ENCODE measurements at regions not wholly inside any gene's neighbourhood (a gene's known extent, or its start where the extent isn't known, plus 50 kb on each side); places are given as distances from the start of the nearest gene placed in this dataset.

GRCh38 chr3:180284331-180285110 lies 247.8 kb upstream of the PEX5L start:
- peak in 1 of 3 donors; percentile 21 for DNase-seq

DNA sequence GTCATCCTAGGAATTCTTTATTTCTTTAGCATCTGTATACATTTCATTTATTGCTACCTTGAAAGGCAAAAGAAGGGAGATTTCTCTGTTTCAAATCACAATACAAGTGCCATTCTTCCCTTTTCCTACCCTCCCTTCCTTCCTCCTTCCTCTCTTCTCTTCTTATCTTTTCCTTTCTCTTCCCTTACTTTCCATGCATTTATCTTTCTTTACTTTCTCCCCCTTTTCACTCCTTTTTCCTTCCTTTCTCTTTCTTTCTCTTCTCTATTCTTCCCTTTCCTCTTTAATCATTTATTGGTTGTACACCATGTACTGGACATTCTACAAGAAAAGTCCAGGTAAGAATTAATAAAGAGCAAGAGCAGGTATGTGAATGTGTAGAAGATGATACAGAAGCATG lies 251.0 kb upstream of the PEX5L start:
- DNase-seq: no peak

- no peak for DNase-seq
Observed at GRCh38 chr3:180288816-180289215, 252.1 kb upstream of the PEX5L start.

DNA sequence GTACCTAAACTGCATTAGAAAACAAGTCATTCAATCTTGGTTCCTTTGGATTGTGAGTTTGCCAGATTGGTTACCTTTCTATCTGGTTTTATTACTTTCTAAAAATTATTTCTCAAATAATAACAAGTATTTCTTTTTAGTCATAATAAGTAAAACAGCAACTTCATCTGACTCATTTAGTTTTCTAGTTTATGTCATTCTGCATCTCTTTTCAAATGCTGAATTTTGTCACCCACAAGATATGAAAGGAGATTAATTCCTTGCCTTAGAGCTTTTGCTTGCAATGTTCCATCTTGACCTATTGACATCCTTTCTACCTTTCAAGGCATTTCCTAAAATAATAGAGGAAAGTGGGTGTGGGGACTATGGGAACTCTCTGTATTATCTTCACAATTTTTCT lies 253.6 kb upstream of the PEX5L start:
- no peak for DNase-seq

DNA sequence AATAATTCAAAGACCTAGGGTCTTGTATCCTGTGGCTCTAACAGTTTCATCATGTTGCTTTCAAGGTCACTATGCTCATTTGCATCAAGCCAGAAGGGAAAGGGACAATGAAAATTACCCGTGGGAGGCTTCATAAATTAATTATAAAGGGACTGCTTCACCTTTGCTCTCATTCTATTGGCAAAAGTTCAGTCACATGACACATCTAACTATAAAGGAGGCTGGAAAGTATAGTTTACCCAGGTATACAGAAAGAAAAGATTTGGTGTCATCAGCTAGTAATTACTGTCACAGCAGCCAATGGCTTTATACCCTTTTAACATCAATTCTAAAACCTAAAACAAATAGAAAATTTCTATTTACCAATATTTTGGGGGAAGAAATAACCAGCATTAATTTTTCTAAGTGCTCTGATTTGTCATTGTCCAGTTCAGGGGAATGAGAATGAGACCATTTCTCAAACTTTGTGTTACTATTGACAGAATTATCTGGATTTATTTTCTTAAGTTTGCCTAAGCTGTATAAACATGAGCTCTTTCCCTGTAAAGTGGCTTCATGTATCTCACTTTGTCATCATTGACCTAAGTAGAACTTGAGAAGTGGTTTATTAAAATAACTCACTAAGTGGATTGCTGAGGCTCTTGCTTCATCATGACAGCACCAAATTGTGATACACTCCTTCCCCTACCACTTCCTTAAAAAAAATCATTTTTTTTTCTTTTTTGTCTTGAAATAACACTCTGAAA lies 257.7 kb upstream of the PEX5L start:
- DNase-seq: no peak

DNA sequence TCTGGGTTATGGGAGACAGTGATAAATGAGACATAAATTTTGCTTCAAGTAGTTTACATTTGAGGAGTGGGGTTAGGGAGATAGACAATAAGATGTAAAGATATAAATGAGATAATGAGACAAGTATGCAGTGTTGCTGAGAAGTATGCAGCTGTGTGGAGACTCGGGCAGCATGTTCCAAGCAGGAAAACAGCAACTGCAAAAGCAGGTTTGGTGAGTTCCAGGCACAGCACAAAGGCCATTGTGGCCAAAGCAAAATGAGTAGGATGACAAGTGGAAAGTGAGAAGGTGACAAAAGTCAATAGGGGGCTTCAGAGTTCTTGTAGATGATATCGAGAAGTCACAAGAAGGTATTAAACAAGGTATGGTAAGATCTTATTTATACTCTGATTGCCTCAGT lies 259.1 kb upstream of the PEX5L start:
- DNase-seq: no peak

DNA sequence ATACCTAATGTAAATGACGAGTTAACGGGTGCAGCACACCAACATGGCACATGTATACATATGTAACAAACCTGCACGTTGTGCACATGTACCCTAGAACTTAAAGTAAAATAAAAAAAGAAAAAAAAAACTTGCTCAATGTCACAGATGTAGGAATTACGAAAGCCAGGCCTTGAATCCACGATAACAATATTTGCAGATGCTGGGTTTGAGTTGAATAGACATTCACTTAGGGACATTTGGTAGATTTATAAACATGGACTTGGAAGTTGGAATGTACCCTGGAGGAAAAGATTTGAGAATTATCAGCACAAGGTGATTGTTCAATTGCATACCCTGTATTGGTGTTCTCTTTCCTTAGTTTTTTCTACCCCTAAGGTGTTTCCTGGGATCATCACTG lies 260.2 kb upstream of the PEX5L start:
- DNase-seq: no peak

- no peak for DNase-seq
Observed at GRCh38 chr3:180306155-180306554, 269.4 kb upstream of the PEX5L start.

- DNase-seq: peak in 2 of 3 donors; percentile 3 to 13
Observed at GRCh38 chr3:180306691-180307090, 270.0 kb upstream of the PEX5L start.

GRCh38 chr3:180311242-180311641 lies 274.5 kb upstream of the PEX5L start:
- no peak for DNase-seq

DNA sequence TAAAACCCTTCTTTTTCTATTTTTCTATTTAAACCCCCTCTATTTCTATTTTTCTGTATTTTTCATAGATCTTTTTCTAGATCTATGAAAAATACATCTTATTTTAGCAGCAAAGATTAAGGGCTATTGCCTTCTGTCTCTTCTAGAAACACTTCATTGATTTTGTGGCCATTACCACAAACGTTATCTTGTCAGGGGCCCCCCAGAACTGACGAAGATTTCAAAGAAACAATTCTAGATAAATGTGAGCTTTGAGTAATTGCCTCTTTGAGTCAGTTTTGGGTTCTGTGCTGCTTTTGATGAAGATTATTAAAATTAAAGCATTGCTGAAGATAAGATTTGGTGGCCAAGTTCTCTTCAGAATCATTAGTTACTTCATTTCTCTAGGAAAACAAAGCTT lies 279.6 kb upstream of the PEX5L start:
- no peak for DNase-seq

- DNase-seq: peak in 1 of 3 donors; percentile 1
Observed at GRCh38 chr3:180319461-180319860, 282.5 kb upstream of the TTC14 start.

DNA sequence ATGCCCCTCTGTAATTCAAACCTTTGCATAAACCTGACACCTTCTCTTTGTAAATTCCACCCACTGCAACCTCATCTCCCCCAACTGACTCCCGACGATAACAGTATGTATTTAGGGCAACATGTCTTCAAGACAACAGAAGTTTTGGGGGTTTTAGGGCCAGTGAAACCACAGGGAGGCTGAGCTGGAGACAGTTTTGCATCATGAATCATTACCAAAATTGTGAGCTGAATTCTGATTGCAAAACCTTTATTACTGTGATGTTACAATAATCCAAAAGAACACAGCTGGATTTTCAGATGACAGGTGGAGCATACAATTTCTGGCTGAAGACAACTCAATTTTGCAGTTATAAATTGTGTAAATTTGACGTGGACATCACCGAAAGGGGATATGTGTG lies 281.3 kb upstream of the TTC14 start:
- DNase-seq: no peak

- no peak for DNase-seq
Observed at GRCh38 chr3:180321534-180321933, 280.4 kb upstream of the TTC14 start.

GRCh38 chr3:180322829-180323228 lies 279.1 kb upstream of the TTC14 start:
- no peak for DNase-seq

DNA sequence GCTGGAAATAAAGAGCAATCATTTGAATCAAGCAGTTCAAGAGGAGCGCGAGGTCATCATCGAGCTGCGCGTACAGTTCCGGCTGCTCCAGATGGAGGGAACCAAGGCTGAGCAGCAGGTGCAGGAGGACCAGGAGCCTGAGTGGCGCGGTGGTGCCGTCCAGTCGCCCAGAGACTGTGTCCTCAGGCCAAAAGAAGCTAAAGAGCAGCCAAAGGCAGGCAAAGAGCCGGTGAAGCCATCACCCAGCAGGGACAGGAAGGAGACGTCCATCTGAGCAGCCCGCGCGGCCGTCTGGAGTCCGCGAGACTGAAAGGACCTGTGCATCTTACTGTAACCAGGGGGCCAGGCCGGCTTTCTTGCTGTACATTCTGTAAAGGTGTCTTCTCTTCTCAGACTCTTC lies 277.2 kb upstream of the TTC14 start:
- no peak for DNase-seq

DNA sequence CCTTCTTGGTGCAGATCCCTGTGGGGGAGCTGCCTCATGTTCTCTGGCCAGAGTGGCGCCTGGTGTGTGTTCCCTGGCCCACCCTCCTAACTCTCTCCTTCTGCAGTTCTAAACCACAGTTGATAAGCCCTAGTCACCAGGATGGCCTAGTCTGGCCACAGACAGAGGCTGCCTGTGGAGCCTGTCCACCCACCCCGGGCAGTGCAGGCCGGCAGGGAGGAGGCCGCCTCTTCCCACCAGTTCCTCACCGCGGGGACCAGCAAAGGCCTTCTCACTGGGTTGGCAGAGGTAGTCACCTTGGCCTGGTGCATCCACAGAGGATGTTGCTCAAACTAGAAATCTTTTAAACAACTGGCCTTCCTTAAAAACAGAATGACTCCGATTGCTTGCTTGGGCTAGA lies 276.4 kb upstream of the TTC14 start:
- no peak for DNase-seq

GRCh38 chr3:180325958-180326357 lies 276.0 kb upstream of the TTC14 start:
- no peak for DNase-seq

DNA sequence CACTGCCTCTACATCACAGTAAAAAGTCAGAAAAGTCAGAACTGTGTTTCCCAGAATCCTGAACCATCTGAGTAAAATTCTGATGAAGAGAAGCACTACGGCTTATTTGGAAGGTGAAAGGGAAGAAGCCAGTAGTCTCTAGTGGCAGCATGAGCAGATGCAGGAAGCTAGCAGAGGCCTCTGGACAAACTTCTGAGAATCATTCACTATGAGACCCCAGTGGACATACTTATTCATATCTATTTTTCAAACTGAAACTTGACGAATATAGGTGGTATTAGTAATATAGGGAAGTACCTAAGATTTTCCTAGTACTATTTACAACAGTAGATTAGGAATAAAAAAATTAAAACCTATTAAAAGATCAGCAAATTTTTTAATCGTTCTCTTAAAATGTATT lies 272.8 kb upstream of the TTC14 start:
- DNase-seq: peak in 1 of 3 donors; percentile 2

GRCh38 chr3:180329847-180330246 lies 272.1 kb upstream of the TTC14 start:
- DNase-seq: no peak

DNA sequence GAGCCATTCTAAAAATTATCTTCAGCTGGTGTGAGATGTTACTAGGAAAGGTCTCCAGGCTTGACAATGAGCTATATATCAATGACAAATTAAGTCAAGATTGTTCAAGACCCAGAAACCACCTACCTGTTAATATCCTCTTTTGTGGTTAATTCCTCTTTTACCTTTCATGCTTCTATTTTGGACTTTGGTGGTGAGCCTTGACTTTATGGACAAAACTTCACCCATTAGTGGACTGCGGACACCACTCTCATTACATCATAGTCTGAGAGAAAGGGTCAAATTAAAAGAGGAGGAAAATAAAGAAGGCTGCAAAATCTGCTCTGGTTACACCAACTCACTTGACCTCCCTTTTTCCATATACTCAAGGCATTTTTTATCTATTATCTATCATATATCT lies 271.5 kb upstream of the TTC14 start:
- no peak for DNase-seq

DNA sequence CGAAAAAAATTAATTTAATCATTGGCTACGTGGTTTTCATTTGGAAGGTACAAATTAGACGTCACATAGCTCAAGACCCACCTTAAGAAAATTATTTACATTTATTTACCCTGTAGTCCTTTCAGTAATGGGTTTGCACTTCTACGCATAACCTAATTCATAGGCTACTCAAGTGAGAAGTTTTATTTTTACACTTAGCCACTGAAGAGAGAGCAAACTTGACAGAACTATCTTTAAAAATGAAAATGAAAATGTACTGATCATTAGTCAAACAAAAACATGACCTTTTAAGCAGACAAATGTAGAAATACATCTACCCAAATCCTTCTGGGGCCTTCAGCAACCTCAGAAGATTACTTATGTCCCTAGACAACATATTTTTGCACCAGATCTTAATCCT lies 269.4 kb upstream of the TTC14 start:
- DNase-seq: no peak

- no peak for DNase-seq
Observed at GRCh38 chr3:180335050-180335449, 266.9 kb upstream of the TTC14 start.

DNA sequence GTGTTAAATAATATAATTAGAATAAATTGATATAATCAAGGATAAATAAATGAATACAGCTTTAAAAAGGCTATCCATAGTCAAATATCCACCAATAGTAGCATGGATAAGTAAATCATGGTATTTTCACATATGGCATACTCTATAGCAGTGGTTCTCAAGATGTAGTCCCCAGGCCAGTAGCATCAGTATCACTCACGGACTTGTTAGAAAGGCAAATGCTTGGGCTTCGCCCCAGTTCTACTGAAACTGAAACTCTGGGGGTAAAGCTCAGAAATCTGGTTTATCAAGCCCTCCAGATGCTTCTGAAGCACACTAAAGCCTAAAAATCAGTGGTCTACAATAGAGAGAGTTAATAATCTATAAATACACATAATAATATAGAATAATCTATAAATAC lies 261.6 kb upstream of the TTC14 start:
- DNase-seq: no peak

Measured in muscle of back (tissue), 3 donors.